ENCODE measurements at regions not wholly inside any gene's neighbourhood (a gene's known extent, or its start where the extent isn't known, plus 50 kb on each side); places are given as distances from the start of the nearest gene placed in this dataset.

GRCh38 chr1:89451011-89451410, 73.6 kb upstream of the LRRC8B start:
- Histone ChIP-seq H2AK5ac (ENCODE audit: low read depth, low read length) (no peak overlapping the region), H2BK15ac (ENCODE audit: low read depth, low read length) (no peak overlapping the region), H3K27ac (ENCODE audit: insufficient read depth, low read length) (no peak overlapping the region), H3K27me3 (ENCODE audit: control insufficient read depth, insufficient read depth, low read length) (no peaks in the 10 kb centered on the region), H3K9me1 (ENCODE audit: insufficient read depth, low read length) (no peaks in the 10 kb centered on the region), H4K91ac (ENCODE audit: insufficient read depth, low read depth, low read length) (no peak overlapping the region), H2BK120ac (ENCODE audit: low read depth, low read length) (no peak overlapping the region), H4K8ac (ENCODE audit: low read depth in 2 of 2, low read length in 2 of 2) (no peak overlapping the region), H2BK20ac (ENCODE audit: low read depth, low read length) (no peak overlapping the region), H3K4me1 (ENCODE audit: control insufficient read depth, insufficient read depth, low read length) (no peaks in the 10 kb centered on the region), H4K5ac (ENCODE audit: low read depth, low read length) (no peak overlapping the region), H3K23ac (ENCODE audit: low read depth, low read length) (no peak overlapping the region), H3K14ac (replicated peaks; ENCODE audit: low read depth, low read length) (no peak overlapping the region), H3K36me3 (ENCODE audit: control insufficient read depth, insufficient read depth, low read length) (no peaks in the 10 kb centered on the region), H2AFZ (replicated peaks; ENCODE audit: low read length, poor library complexity) (no peak overlapping the region), H3K4me3 (ENCODE audit: insufficient read depth, low read depth, low read length) (no peak overlapping the region), H3K4ac (ENCODE audit: low read depth, low read length) (no peak overlapping the region), H3K4me2 (ENCODE audit: low read depth, low read length) (no peak overlapping the region), H3K9ac (ENCODE audit: low read depth, low read length) (no peak overlapping the region), H3K56ac (ENCODE audit: extremely low read depth, insufficient read depth, low read length) (no peak overlapping the region), H3K79me1 (ENCODE audit: low read depth in 1 of 2, low read length in 2 of 2) (no peaks in the 10 kb centered on the region), H2BK5ac (ENCODE audit: low read depth, low read length, poor library complexity, severe bottlenecking) (no peak overlapping the region), H2AK9ac (replicated peaks; ENCODE audit: low read depth, low read length, poor library complexity) (no peak overlapping the region), H4K20me1 (ENCODE audit: insufficient read depth, low read length) (no peaks in the 10 kb centered on the region), H3K18ac (ENCODE audit: low read depth, low read length) (no peak overlapping the region), H3K9me3 (ENCODE audit: control insufficient read depth, insufficient read depth, low read length) (no peaks in the 10 kb centered on the region)
- ATAC-seq (ENCODE audit: low read depth): 0 out of 2 replicates have a peak, but pooled peaks have one; percentile 17
- TF ChIP-seq CHD1 (IDR thresholded peaks at IDR 0.05; ENCODE audit: low read depth, low read length) (no peak), POLR2A (IDR thresholded peaks at IDR 0.05; ENCODE audit: low read depth, low read length) (no peak), RAD21 (IDR thresholded peaks at IDR 0.05; ENCODE audit: low read length) (no peak), SMC3 (IDR thresholded peaks at IDR 0.05; ENCODE audit: low read depth, low read length) (no peak), MXI1 (IDR thresholded peaks at IDR 0.05; ENCODE audit: borderline replicate concordance, low read depth, low read length) (no peak), MAZ (IDR thresholded peaks at IDR 0.05; ENCODE audit: borderline replicate concordance, low read depth, low read length) (no peak), RFX5 (IDR thresholded peaks at IDR 0.05; ENCODE audit: low read depth, low read length) (no peak), USF2 (IDR thresholded peaks at IDR 0.05; ENCODE audit: low read depth, low read length) (no peak), BHLHE40 (IDR thresholded peaks at IDR 0.05; ENCODE audit: low read depth, low read length) (no peak), NFE2L2 (IDR thresholded peaks at IDR 0.05; ENCODE audit: low read depth, low read length) (no peak), MAFK (IDR thresholded peaks at IDR 0.05; ENCODE audit: low read depth, low read length) (no peak), FOS (IDR thresholded peaks at IDR 0.05; ENCODE audit: low read depth, low read length) (no peak), RCOR1 (IDR thresholded peaks at IDR 0.05; ENCODE audit: insufficient replicate concordance, low read length) (no peak), CEBPB (IDR thresholded peaks at IDR 0.05; ENCODE audit: low read depth, low read length) (no peak)
- TF ChIP-seq, protein P1, sequence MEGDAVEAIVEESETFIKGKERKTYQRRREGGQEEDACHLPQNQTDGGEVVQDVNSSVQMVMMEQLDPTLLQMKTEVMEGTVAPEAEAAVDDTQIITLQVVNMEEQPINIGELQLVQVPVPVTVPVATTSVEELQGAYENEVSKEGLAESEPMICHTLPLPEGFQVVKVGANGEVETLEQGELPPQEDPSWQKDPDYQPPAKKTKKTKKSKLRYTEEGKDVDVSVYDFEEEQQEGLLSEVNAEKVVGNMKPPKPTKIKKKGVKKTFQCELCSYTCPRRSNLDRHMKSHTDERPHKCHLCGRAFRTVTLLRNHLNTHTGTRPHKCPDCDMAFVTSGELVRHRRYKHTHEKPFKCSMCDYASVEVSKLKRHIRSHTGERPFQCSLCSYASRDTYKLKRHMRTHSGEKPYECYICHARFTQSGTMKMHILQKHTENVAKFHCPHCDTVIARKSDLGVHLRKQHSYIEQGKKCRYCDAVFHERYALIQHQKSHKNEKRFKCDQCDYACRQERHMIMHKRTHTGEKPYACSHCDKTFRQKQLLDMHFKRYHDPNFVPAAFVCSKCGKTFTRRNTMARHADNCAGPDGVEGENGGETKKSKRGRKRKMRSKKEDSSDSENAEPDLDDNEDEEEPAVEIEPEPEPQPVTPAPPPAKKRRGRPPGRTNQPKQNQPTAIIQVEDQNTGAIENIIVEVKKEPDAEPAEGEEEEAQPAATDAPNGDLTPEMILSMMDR (conservative IDR thresholded peaks at IDR 0.05; ENCODE audit: low read depth, low read length): no peak
- TF ChIP-seq, protein P2, sequence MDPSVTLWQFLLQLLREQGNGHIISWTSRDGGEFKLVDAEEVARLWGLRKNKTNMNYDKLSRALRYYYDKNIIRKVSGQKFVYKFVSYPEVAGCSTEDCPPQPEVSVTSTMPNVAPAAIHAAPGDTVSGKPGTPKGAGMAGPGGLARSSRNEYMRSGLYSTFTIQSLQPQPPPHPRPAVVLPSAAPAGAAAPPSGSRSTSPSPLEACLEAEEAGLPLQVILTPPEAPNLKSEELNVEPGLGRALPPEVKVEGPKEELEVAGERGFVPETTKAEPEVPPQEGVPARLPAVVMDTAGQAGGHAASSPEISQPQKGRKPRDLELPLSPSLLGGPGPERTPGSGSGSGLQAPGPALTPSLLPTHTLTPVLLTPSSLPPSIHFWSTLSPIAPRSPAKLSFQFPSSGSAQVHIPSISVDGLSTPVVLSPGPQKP (IDR thresholded peaks at IDR 0.05; ENCODE audit: borderline replicate concordance, low read depth, low read length): no peak
- ChIA-PET POLR2A (ENCODE audit: unreplicated experiment) (no interaction called here), CTCF (interaction anchor here (1.1 kb wide), 1 partner anchor 1679 kb away, joined by 3 read pairs; no protein-coding TSS in a partner anchor)
- dilution Hi-C loops (cut with HindIII; ENCODE audit: low sequenced_read_pairs, unreplicated experiment): no loop called here
- in situ Hi-C loops (cut with MboI; ENCODE audit: low sequenced_read_pairs): no loop called here
- BruUV-seq (replicated peaks): no TSS peak
- no CpG with 5 or more reads among the region's 2 CpGs for WGBS, 2 experiments (ENCODE audit: extremely low coverage in 2 of 2, insufficient read length in 1 of 2)
- intact Hi-C loops (cut with micrococcal nuclease): loop anchor here (10.0 kb wide), 1 partner anchor 846 kb away; no protein-coding TSS in a partner anchor
- peak; percentile 11 for DNase-seq
